ENCODE measurements at regions not wholly inside any gene's neighbourhood (a gene's known extent, or its start where the extent isn't known, plus 50 kb on each side); places are given as distances from the start of the nearest gene placed in this dataset.

- no peak overlapping the region for H2AK5ac ChIP-seq (ENCODE audit: low read depth, low read length)
- no peak for ATAC-seq (ENCODE audit: low read depth)
- POLR2A ChIA-PET (ENCODE audit: unreplicated experiment): no interaction called here
- H2BK120ac ChIP-seq (ENCODE audit: low read depth, low read length): no peak overlapping the region
- dilution Hi-C loops (cut with HindIII; ENCODE audit: low sequenced_read_pairs, unreplicated experiment): no loop called here
- CTCF ChIA-PET: no interaction called here
- no peaks in the 10 kb centered on the region for H4K20me1 ChIP-seq (ENCODE audit: insufficient read depth, low read length)
- H3K27me3 ChIP-seq (ENCODE audit: control insufficient read depth, insufficient read depth, low read length): peaks cover 10% of the 10 kb centered on the region
- no peak overlapping the region for H4K5ac ChIP-seq (ENCODE audit: low read depth, low read length)
- TF ChIP-seq RCOR1 (IDR thresholded peaks at IDR 0.05; ENCODE audit: insufficient replicate concordance, low read length) (no peak), FOS (IDR thresholded peaks at IDR 0.05; ENCODE audit: low read depth, low read length) (no peak), SMC3 (IDR thresholded peaks at IDR 0.05; ENCODE audit: low read depth, low read length) (no peak), BHLHE40 (IDR thresholded peaks at IDR 0.05; ENCODE audit: low read depth, low read length) (no peak), RAD21 (IDR thresholded peaks at IDR 0.05; ENCODE audit: low read length) (no peak), POLR2A (IDR thresholded peaks at IDR 0.05; ENCODE audit: low read depth, low read length) (no peak), CTCF (conservative IDR thresholded peaks at IDR 0.05; ENCODE audit: low read depth, low read length) (no peak), NFE2L2 (IDR thresholded peaks at IDR 0.05; ENCODE audit: low read depth, low read length) (no peak), USF2 (IDR thresholded peaks at IDR 0.05; ENCODE audit: low read depth, low read length) (no peak), ELK1 (IDR thresholded peaks at IDR 0.05; ENCODE audit: borderline replicate concordance, low read depth, low read length) (no peak), CEBPB (IDR thresholded peaks at IDR 0.05; ENCODE audit: low read depth, low read length) (no peak), MXI1 (IDR thresholded peaks at IDR 0.05; ENCODE audit: borderline replicate concordance, low read depth, low read length) (no peak), MAZ (IDR thresholded peaks at IDR 0.05; ENCODE audit: borderline replicate concordance, low read depth, low read length) (no peak), RFX5 (IDR thresholded peaks at IDR 0.05; ENCODE audit: low read depth, low read length) (no peak), MAFK (IDR thresholded peaks at IDR 0.05; ENCODE audit: low read depth, low read length) (no peak), CHD1 (IDR thresholded peaks at IDR 0.05; ENCODE audit: low read depth, low read length) (no peak)
- WGBS, 2 experiments (ENCODE audit: extremely low coverage in 2 of 2, insufficient read length in 1 of 2): 62% methylated on average over 3 of the region's 12 CpGs; no CpG with 5 or more reads in 1 of the 2 experiments
- BruUV-seq (replicated peaks): no TSS peak
- H3K4me1 ChIP-seq (ENCODE audit: control insufficient read depth, insufficient read depth, low read length): no peaks in the 10 kb centered on the region
- no peak overlapping the region for H3K14ac ChIP-seq (replicated peaks; ENCODE audit: low read depth, low read length)
- H3K4me2 ChIP-seq (ENCODE audit: low read depth, low read length): no peak overlapping the region
- no peaks in the 10 kb centered on the region for H3K79me1 ChIP-seq (ENCODE audit: low read depth in 1 of 2, low read length in 2 of 2)
- no peak overlapping the region for H3K4ac ChIP-seq (ENCODE audit: low read depth, low read length)
- no peak overlapping the region for H2BK20ac ChIP-seq (ENCODE audit: low read depth, low read length)
- no peak for DNase-seq
- intact Hi-C loops (cut with micrococcal nuclease): no loop called here
- no peak overlapping the region for H3K56ac ChIP-seq (ENCODE audit: extremely low read depth, insufficient read depth, low read length)
- H3K9me3 ChIP-seq (ENCODE audit: control insufficient read depth, insufficient read depth, low read length): no peaks in the 10 kb centered on the region
- no peak overlapping the region for H4K8ac ChIP-seq (ENCODE audit: low read depth in 2 of 2, low read length in 2 of 2)
- no peaks in the 10 kb centered on the region for H3K36me3 ChIP-seq (ENCODE audit: control insufficient read depth, insufficient read depth, low read length)
- H2AFZ ChIP-seq (replicated peaks; ENCODE audit: low read length, poor library complexity): peak overlapping the region; percentile 11
- H2BK5ac ChIP-seq (ENCODE audit: low read depth, low read length, poor library complexity, severe bottlenecking): no peak overlapping the region
- H2AK9ac ChIP-seq (replicated peaks; ENCODE audit: low read depth, low read length, poor library complexity): no peak overlapping the region
- in situ Hi-C loops (cut with MboI; ENCODE audit: low sequenced_read_pairs): no loop called here
- H3K23ac ChIP-seq (ENCODE audit: low read depth, low read length): no peak overlapping the region
- H3K4me3 ChIP-seq (ENCODE audit: insufficient read depth, low read depth, low read length): no peak overlapping the region
- no peak overlapping the region for H3K27ac ChIP-seq (ENCODE audit: insufficient read depth, low read length)
- H4K91ac ChIP-seq (ENCODE audit: insufficient read depth, low read depth, low read length): no peak overlapping the region
- no peak overlapping the region for H2BK15ac ChIP-seq (ENCODE audit: low read depth, low read length)
- H3K9me1 ChIP-seq (ENCODE audit: insufficient read depth, low read length): no peaks in the 10 kb centered on the region; the same call in 1 of the 2 replicates
- H3K18ac ChIP-seq (ENCODE audit: low read depth, low read length): no peak overlapping the region
- H3K9ac ChIP-seq (ENCODE audit: low read depth, low read length): no peak overlapping the region
Observed at GRCh38 chr1:24998563-24999245, 68.6 kb upstream of the RUNX3 start.

All from IMR-90 (cell line).